ENCODE measurements at regions not wholly inside any gene's neighbourhood (a gene's known extent, or its start where the extent isn't known, plus 50 kb on each side); places are given as distances from the start of the nearest gene placed in this dataset.

- Mint-ChIP-seq H3K36me3 (ENCODE audit: low read depth) (no peaks in the 10 kb centered on the region), H3K4me1 (ENCODE audit: low read depth) (peaks cover 17% of the 10 kb centered on the region), H3K9me3 (ENCODE audit: low read depth) (no peaks in the 10 kb centered on the region), H3K4me3 (ENCODE audit: unreplicated experiment) (no peak overlapping the region), H3K27ac (ENCODE audit: unreplicated experiment) (no peak overlapping the region), H3K27me3 (ENCODE audit: low read depth) (no peaks in the 10 kb centered on the region)
- TF ChIP-seq, protein P1, sequence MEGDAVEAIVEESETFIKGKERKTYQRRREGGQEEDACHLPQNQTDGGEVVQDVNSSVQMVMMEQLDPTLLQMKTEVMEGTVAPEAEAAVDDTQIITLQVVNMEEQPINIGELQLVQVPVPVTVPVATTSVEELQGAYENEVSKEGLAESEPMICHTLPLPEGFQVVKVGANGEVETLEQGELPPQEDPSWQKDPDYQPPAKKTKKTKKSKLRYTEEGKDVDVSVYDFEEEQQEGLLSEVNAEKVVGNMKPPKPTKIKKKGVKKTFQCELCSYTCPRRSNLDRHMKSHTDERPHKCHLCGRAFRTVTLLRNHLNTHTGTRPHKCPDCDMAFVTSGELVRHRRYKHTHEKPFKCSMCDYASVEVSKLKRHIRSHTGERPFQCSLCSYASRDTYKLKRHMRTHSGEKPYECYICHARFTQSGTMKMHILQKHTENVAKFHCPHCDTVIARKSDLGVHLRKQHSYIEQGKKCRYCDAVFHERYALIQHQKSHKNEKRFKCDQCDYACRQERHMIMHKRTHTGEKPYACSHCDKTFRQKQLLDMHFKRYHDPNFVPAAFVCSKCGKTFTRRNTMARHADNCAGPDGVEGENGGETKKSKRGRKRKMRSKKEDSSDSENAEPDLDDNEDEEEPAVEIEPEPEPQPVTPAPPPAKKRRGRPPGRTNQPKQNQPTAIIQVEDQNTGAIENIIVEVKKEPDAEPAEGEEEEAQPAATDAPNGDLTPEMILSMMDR (IDR thresholded peaks at IDR 0.05), result no peak
- DNase-seq (ENCODE audit: low spot score), result no peak
Measured at GRCh38 chr1:183711165-183711682, 58.1 kb upstream of the APOBEC4 start.

DNA sequence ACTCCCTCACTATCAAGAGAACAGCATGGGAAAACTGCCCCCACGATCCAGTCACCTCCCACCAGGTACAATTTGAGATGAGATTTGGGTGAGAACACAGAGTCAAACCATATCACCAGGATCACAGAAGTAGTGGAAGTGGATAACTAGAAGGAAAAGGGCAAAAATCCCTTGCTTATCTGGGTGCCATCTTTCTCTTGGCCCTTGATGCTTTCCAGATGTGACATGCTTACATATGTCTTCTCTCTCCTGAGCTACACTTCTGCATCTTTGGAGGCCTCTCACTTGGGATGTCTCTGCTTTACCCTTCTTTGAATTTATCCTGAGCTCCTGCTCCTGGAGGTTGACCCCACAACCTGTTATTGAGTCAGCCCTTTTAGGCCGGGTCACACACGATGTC lies 57.6 kb upstream of the APOBEC4 start:
- TF ChIP-seq, protein P1 (IDR thresholded peaks at IDR 0.05), result no peak
- Mint-ChIP-seq H3K27ac (ENCODE audit: unreplicated experiment) (no peak overlapping the region), H3K4me3 (ENCODE audit: unreplicated experiment) (no peak overlapping the region), H3K4me1 (ENCODE audit: low read depth) (peaks cover 13% of the 10 kb centered on the region), H3K36me3 (ENCODE audit: low read depth) (no peaks in the 10 kb centered on the region), H3K9me3 (ENCODE audit: low read depth) (no peaks in the 10 kb centered on the region), H3K27me3 (ENCODE audit: low read depth) (no peaks in the 10 kb centered on the region)
- no peak for DNase-seq (ENCODE audit: low spot score)

GRCh38 chr1:183710333-183710732 lies 57.2 kb upstream of the APOBEC4 start:
- H3K4me1 Mint-ChIP-seq (ENCODE audit: low read depth), result peaks cover 13% of the 10 kb centered on the region
- DNase-seq (ENCODE audit: low spot score), result no peak
- no peaks in the 10 kb centered on the region for H3K27me3 Mint-ChIP-seq (ENCODE audit: low read depth)
- H3K4me3 Mint-ChIP-seq (ENCODE audit: unreplicated experiment), result no peak overlapping the region
- TF ChIP-seq, protein P1 (IDR thresholded peaks at IDR 0.05), result no peak
- H3K9me3 Mint-ChIP-seq (ENCODE audit: low read depth), result no peaks in the 10 kb centered on the region
- no peaks in the 10 kb centered on the region for H3K36me3 Mint-ChIP-seq (ENCODE audit: low read depth)
- H3K27ac Mint-ChIP-seq (ENCODE audit: unreplicated experiment), result no peak overlapping the region

DNA sequence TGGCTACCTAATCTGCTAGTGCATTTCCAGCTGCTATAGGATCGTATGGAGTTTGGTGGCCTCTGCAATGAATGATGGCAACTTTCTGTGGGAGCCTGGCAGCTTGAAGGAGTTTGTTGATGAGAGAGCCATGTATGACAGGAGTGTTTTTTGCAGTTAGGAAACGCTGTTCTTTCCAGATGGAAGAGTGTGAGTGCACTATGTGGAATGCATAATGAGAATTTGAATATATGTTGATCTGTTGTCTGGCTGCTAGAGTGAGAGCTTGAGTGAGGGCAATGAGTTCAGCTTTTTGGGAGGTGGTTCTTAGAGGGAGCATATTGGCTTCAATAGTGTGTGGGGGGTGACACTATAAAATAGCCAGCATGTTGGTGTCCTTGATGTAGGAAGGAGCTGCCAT lies 51.0 kb upstream of the APOBEC4 start:
- DNase-seq (ENCODE audit: low spot score), result no peak
- no peaks in the 10 kb centered on the region for H3K27me3 Mint-ChIP-seq (ENCODE audit: low read depth)
- H3K4me3 Mint-ChIP-seq (ENCODE audit: unreplicated experiment), result no peak overlapping the region
- TF ChIP-seq, protein P1 (IDR thresholded peaks at IDR 0.05), result no peak
- no peak overlapping the region for H3K27ac Mint-ChIP-seq (ENCODE audit: unreplicated experiment)
- peaks cover 8% of the 10 kb centered on the region for H3K4me1 Mint-ChIP-seq (ENCODE audit: low read depth)
- H3K9me3 Mint-ChIP-seq (ENCODE audit: low read depth), result no peaks in the 10 kb centered on the region
- peaks cover 2% of the 10 kb centered on the region for H3K36me3 Mint-ChIP-seq (ENCODE audit: low read depth)
